ENCODE measurements at regions not wholly inside any gene's neighbourhood (a gene's known extent, or its start where the extent isn't known, plus 50 kb on each side); places are given as distances from the start of the nearest gene placed in this dataset.

- no peak for DNase-seq (ENCODE audit: low read depth)
- H3K27me3 ChIP-seq (replicated peaks; ENCODE audit: control insufficient read depth, insufficient read depth, low read length), result no peaks in the 10 kb centered on the region
- H3K4me1 ChIP-seq (ENCODE audit: control insufficient read depth, insufficient read depth, low read length), result peaks cover 68% of the 10 kb centered on the region
- no peaks in the 10 kb centered on the region for H3K9me3 ChIP-seq (ENCODE audit: control insufficient read depth, low read length)
- peak overlapping the region; percentile 85 for H3K4me3 ChIP-seq (ENCODE audit: low read length)
- H3K9ac ChIP-seq (ENCODE audit: low read length), result peak overlapping the region; percentile 99
- H3K36me3 ChIP-seq (ENCODE audit: control insufficient read depth, insufficient read depth, low read length, severe bottlenecking), result no peaks in the 10 kb centered on the region
These were observed 86.1 kb upstream of the WNT7B start for GRCh38 chr22:46062971-46063631.

GRCh38 chr22:46063846-46064227, 86.5 kb upstream of the PPARA start:
- Histone ChIP-seq H3K4me3 (ENCODE audit: low read length) (peak overlapping the region; percentile 85), H3K36me3 (ENCODE audit: control insufficient read depth, insufficient read depth, low read length, severe bottlenecking) (no peaks in the 10 kb centered on the region), H3K9ac (ENCODE audit: low read length) (peak overlapping the region; percentile 99), H3K4me1 (ENCODE audit: control insufficient read depth, insufficient read depth, low read length) (peaks cover 69% of the 10 kb centered on the region), H3K27me3 (replicated peaks; ENCODE audit: control insufficient read depth, insufficient read depth, low read length) (no peaks in the 10 kb centered on the region), H3K9me3 (ENCODE audit: control insufficient read depth, low read length) (no peaks in the 10 kb centered on the region)
- DNase-seq (ENCODE audit: low read depth), result no peak

GRCh38 chr22:46064228-46064965, 85.9 kb upstream of the PPARA start:
- DNase-seq (ENCODE audit: low read depth), result no peak
- peak overlapping the region; percentile 99 for H3K9ac ChIP-seq (ENCODE audit: low read length)
- H3K4me3 ChIP-seq (ENCODE audit: low read length), result peak overlapping the region; percentile 85
- H3K27me3 ChIP-seq (replicated peaks; ENCODE audit: control insufficient read depth, insufficient read depth, low read length), result no peaks in the 10 kb centered on the region
- H3K9me3 ChIP-seq (ENCODE audit: control insufficient read depth, low read length), result no peaks in the 10 kb centered on the region
- H3K4me1 ChIP-seq (ENCODE audit: control insufficient read depth, insufficient read depth, low read length), result peaks cover 67% of the 10 kb centered on the region
- no peaks in the 10 kb centered on the region for H3K36me3 ChIP-seq (ENCODE audit: control insufficient read depth, insufficient read depth, low read length, severe bottlenecking)

- H3K36me3 ChIP-seq (ENCODE audit: control insufficient read depth, insufficient read depth, low read length, severe bottlenecking), result no peaks in the 10 kb centered on the region
- H3K27me3 ChIP-seq (replicated peaks; ENCODE audit: control insufficient read depth, insufficient read depth, low read length), result no peaks in the 10 kb centered on the region
- no peaks in the 10 kb centered on the region for H3K9me3 ChIP-seq (ENCODE audit: control insufficient read depth, low read length)
- H3K4me1 ChIP-seq (ENCODE audit: control insufficient read depth, insufficient read depth, low read length), result peaks cover 66% of the 10 kb centered on the region
- peak overlapping the region; percentile 99 for H3K9ac ChIP-seq (ENCODE audit: low read length)
- DNase-seq (ENCODE audit: low read depth), result no peak
- H3K4me3 ChIP-seq (ENCODE audit: low read length), result peak overlapping the region; percentile 85
These were observed 85.2 kb upstream of the PPARA start for GRCh38 chr22:46064966-46065666.

GRCh38 chr22:46065691-46066454, 84.5 kb upstream of the PPARA start:
- Histone ChIP-seq H3K4me3 (ENCODE audit: low read length) (peak overlapping the region; percentile 85), H3K4me1 (ENCODE audit: control insufficient read depth, insufficient read depth, low read length) (peaks cover 62% of the 10 kb centered on the region), H3K27me3 (replicated peaks; ENCODE audit: control insufficient read depth, insufficient read depth, low read length) (no peaks in the 10 kb centered on the region), H3K36me3 (ENCODE audit: control insufficient read depth, insufficient read depth, low read length, severe bottlenecking) (no peaks in the 10 kb centered on the region), H3K9me3 (ENCODE audit: control insufficient read depth, low read length) (no peaks in the 10 kb centered on the region), H3K9ac (ENCODE audit: low read length) (peak overlapping the region; percentile 99)
- no peak for DNase-seq (ENCODE audit: low read depth)

- no peaks in the 10 kb centered on the region for H3K36me3 ChIP-seq (ENCODE audit: control insufficient read depth, insufficient read depth, low read length, severe bottlenecking)
- no peak for DNase-seq (ENCODE audit: low read depth)
- peaks cover 62% of the 10 kb centered on the region for H3K4me1 ChIP-seq (ENCODE audit: control insufficient read depth, insufficient read depth, low read length)
- peak overlapping the region; percentile 99 for H3K9ac ChIP-seq (ENCODE audit: low read length)
- no peaks in the 10 kb centered on the region for H3K27me3 ChIP-seq (replicated peaks; ENCODE audit: control insufficient read depth, insufficient read depth, low read length)
- no peaks in the 10 kb centered on the region for H3K9me3 ChIP-seq (ENCODE audit: control insufficient read depth, low read length)
- peak overlapping the region; percentile 85 for H3K4me3 ChIP-seq (ENCODE audit: low read length)
These were observed 83.6 kb upstream of the PPARA start for GRCh38 chr22:46066691-46067090.

- Histone ChIP-seq H3K27me3 (replicated peaks; ENCODE audit: control insufficient read depth, insufficient read depth, low read length) (no peaks in the 10 kb centered on the region), H3K9me3 (ENCODE audit: control insufficient read depth, low read length) (no peaks in the 10 kb centered on the region), H3K9ac (ENCODE audit: low read length) (peak overlapping the region; percentile 99), H3K4me1 (ENCODE audit: control insufficient read depth, insufficient read depth, low read length) (peaks cover 60% of the 10 kb centered on the region), H3K36me3 (ENCODE audit: control insufficient read depth, insufficient read depth, low read length, severe bottlenecking) (no peaks in the 10 kb centered on the region), H3K4me3 (ENCODE audit: low read length) (peak overlapping the region; percentile 85)
- DNase-seq (ENCODE audit: low read depth), result no peak
These were observed 82.9 kb upstream of the PPARA start for GRCh38 chr22:46067159-46068111.

- H3K27me3 ChIP-seq (replicated peaks; ENCODE audit: control insufficient read depth, insufficient read depth, low read length), result no peaks in the 10 kb centered on the region
These were observed 82.1 kb upstream of the PPARA start for GRCh38 chr22:46068181-46068592.

GRCh38 chr22:46068593-46069491, 81.5 kb upstream of the PPARA start:
- peak; percentile 75 for DNase-seq (ENCODE audit: low read depth)

More at GRCh38 chr22:46068181-46068592, 82.1 kb upstream of the PPARA start:
- Histone ChIP-seq H3K9ac (ENCODE audit: low read length) (peak overlapping the region; percentile 99), H3K36me3 (ENCODE audit: control insufficient read depth, insufficient read depth, low read length, severe bottlenecking) (peaks cover 4% of the 10 kb centered on the region), H3K9me3 (ENCODE audit: control insufficient read depth, low read length) (no peaks in the 10 kb centered on the region), H3K4me3 (ENCODE audit: low read length) (peak overlapping the region; percentile 85), H3K4me1 (ENCODE audit: control insufficient read depth, insufficient read depth, low read length) (peaks cover 52% of the 10 kb centered on the region)
- no peak for DNase-seq (ENCODE audit: low read depth)

More at GRCh38 chr22:46068593-46069491, 81.5 kb upstream of the PPARA start:
- Histone ChIP-seq H3K27me3 (replicated peaks; ENCODE audit: control insufficient read depth, insufficient read depth, low read length) (no peaks in the 10 kb centered on the region), H3K9ac (ENCODE audit: low read length) (peak overlapping the region; percentile 99), H3K4me1 (ENCODE audit: control insufficient read depth, insufficient read depth, low read length) (peaks cover 46% of the 10 kb centered on the region), H3K36me3 (ENCODE audit: control insufficient read depth, insufficient read depth, low read length, severe bottlenecking) (peaks cover 10% of the 10 kb centered on the region), H3K9me3 (ENCODE audit: control insufficient read depth, low read length) (no peaks in the 10 kb centered on the region), H3K4me3 (ENCODE audit: low read length) (peak overlapping the region; percentile 85)
